HepG2 (cell line): ENCODE measurements at regions not wholly inside any gene's neighbourhood (a gene's known extent, or its start where the extent isn't known, plus 50 kb on each side); places are given as distances from the start of the nearest gene placed in this dataset.

ENCODE experiments used
- ATM ChIP-seq: fragments of 450-650 bp; IDR thresholded peaks from 2 replicates; pipeline ENCODE4 v1.7.1; 2017; ENCODE audit warnings: mild to moderate bottlenecking, borderline replicate concordance
- BCL6 ChIP-seq: IDR thresholded peaks from 2 replicates; pipeline ENCODE4 v1.6.1; 2016; ENCODE audit warnings: missing genetic modification reagents, missing compliant biosample characterization
- DPF2 ChIP-seq: sonication (generic); formaldehyde crosslinking; IDR thresholded peaks from 2 replicates; pipeline ENCODE4 v1.4.0; 2020; ENCODE audit warnings: mild to moderate bottlenecking, low read depth, missing genetic modification reagents, borderline replicate concordance
- EED ChIP-seq: sonication (generic); formaldehyde crosslinking; IDR thresholded peaks from 2 replicates; pipeline ENCODE4 v1.5.0; 2020; ENCODE audit warnings: mild to moderate bottlenecking, missing genetic modification reagents
- ETS1 ChIP-seq: sonication (generic); formaldehyde crosslinking; IDR thresholded peaks from 2 replicates; pipeline ENCODE4 v1.4.0; 2020; ENCODE audit warnings: missing genetic modification reagents
- FOXA1 ChIP-seq, 2 experiments: fragments of 450-650 bp in 1 of 2; sonication (generic) in 1 of 2; formaldehyde crosslinking in 1 of 2; IDR thresholded peaks; 2 replicates each; pipeline versions ENCODE4 v1.4.0 to v1.6.1; 2016 to 2020; ENCODE audit warnings: missing genetic modification reagents in 1 of 2
- FOXM1 ChIP-seq: sonication (generic); formaldehyde crosslinking; IDR thresholded peaks from 2 replicates; pipeline ENCODE4 v1.5.0; 2020; ENCODE audit warnings: missing genetic modification reagents
- HIC2 ChIP-seq: sonication (generic); formaldehyde crosslinking; IDR thresholded peaks from 2 replicates; pipeline ENCODE4 v1.9.0; 2022; ENCODE audit warnings: low read depth, missing genetic modification reagents
- ISX ChIP-seq: sonication (generic); formaldehyde crosslinking; conservative IDR thresholded peaks from 2 replicates; pipeline ENCODE4 v1.5.0; 2020; ENCODE audit warnings: missing genetic modification reagents
- KLF11 ChIP-seq: IDR thresholded peaks from 2 replicates; pipeline ENCODE4 v1.6.1; 2016; ENCODE audit warnings: missing compliant biosample characterization
- KLF12 ChIP-seq: sonication (generic); formaldehyde crosslinking; IDR thresholded peaks from 2 replicates; pipeline ENCODE4 v1.4.0; 2020; ENCODE audit warnings: missing genetic modification reagents, borderline replicate concordance
- LCORL ChIP-seq, 2 experiments: fragments of 450-650 bp in 1 of 2; sonication (generic) in 1 of 2; formaldehyde crosslinking in 1 of 2; IDR thresholded peaks; 2 replicates each; pipeline versions ENCODE4 v1.5.0 to v1.6.1; 2017 to 2020; ENCODE audit warnings: antibody characterized with exemption in 1 of 2, missing genetic modification reagents in 1 of 2
- SAP130 ChIP-seq: IDR thresholded peaks from 2 replicates; pipeline ENCODE4 v1.6.1; 2016; ENCODE audit warnings: low read depth
- SATB2 ChIP-seq: sonication (generic); formaldehyde crosslinking; IDR thresholded peaks from 2 replicates; pipeline ENCODE4 v1.5.0; 2020; ENCODE audit warnings: missing genetic modification reagents
- SIN3A ChIP-seq: IDR thresholded peaks from 2 replicates; pipeline ENCODE4 v1.6.1; 2011; ENCODE audit warnings: low read depth, mild to moderate bottlenecking, control low read depth, low read length, borderline replicate concordance
- SNAPC4 ChIP-seq: sonication (generic); formaldehyde crosslinking; IDR thresholded peaks from 2 replicates; pipeline ENCODE4 v1.4.0; 2020; ENCODE audit warnings: mild to moderate bottlenecking, missing genetic modification reagents
- SNRNP70 ChIP-seq: fragments of 200-400 bp; formaldehyde crosslinking; IDR thresholded peaks from 2 replicates; pipeline ENCODE4 v1.6.1; 2017; ENCODE audit warnings: mild to moderate bottlenecking, low read depth, low read length, moderate library complexity
- SRF ChIP-seq: IDR thresholded peaks from 2 replicates; pipeline ENCODE4 v1.6.1; 2011; ENCODE audit warnings: mild to moderate bottlenecking, low read depth, low read length, moderate library complexity
- U2AF1 ChIP-seq: fragments of 200-400 bp; formaldehyde crosslinking; optimal IDR thresholded peaks from 2 replicates; pipeline ENCODE3; 2017; ENCODE audit warnings: mild to moderate bottlenecking, low read depth, low read length
- ZFAT ChIP-seq: sonication (generic); formaldehyde crosslinking; conservative IDR thresholded peaks from 2 replicates; pipeline ENCODE4 v1.8.1; 2023; ENCODE audit warnings: missing genetic modification reagents, inconsistent platforms
- ZNF496 ChIP-seq: sonication (generic); formaldehyde crosslinking; IDR thresholded peaks from 2 replicates; pipeline ENCODE4 v1.8.1; 2023; ENCODE audit warnings: mild to moderate bottlenecking, moderate library complexity, missing genetic modification reagents; ENCODE audit not compliant: insufficient replicate concordance
- ZNF75D ChIP-seq: sonication (generic); formaldehyde crosslinking; IDR thresholded peaks from 2 replicates; pipeline ENCODE4 v1.8.1; 2023; ENCODE audit warnings: missing genetic modification reagents, mild to moderate bottlenecking, borderline replicate concordance
- ZNF780A ChIP-seq: sonication (generic); formaldehyde crosslinking; IDR thresholded peaks from 2 replicates; pipeline ENCODE4 v1.8.0; 2022; ENCODE audit warnings: mild to moderate bottlenecking, missing genetic modification reagents, moderate library complexity
- ZNF83 ChIP-seq: sonication (generic); formaldehyde crosslinking; IDR thresholded peaks from 2 replicates; pipeline ENCODE4 v1.4.0; 2020; ENCODE audit warnings: missing genetic modification reagents, mild to moderate bottlenecking, borderline replicate concordance
- ZSCAN12 ChIP-seq: sonication (generic); formaldehyde crosslinking; IDR thresholded peaks from 2 replicates; pipeline ENCODE4 v1.9.0; 2021; ENCODE audit warnings: mild to moderate bottlenecking, missing genetic modification reagents

GRCh38 chr13:48583859-48584311, 51.0 kb upstream of the RCBTB2 start (continued):
- TF ChIP-seq EED (CRISPR knock-in tag), result no peak
- peak; percentile 39; the same call in 1 of the 2 replicates for TF ChIP-seq SAP130 (CRISPR knock-in tag)
- TF ChIP-seq DPF2, result no peak
- no peak for TF ChIP-seq ETS1
- TF ChIP-seq FOXM1, result no peak
- TF ChIP-seq ATM, result no peak
- no peak for TF ChIP-seq ISX
- no peak for TF ChIP-seq ZNF496 (CRISPR knock-in tag)
- peak; percentile 37; the same call in 1 of the 2 replicates for TF ChIP-seq HIC2 (CRISPR knock-in tag)
- TF ChIP-seq SNAPC4 (CRISPR knock-in tag), result no peak
- TF ChIP-seq ZSCAN12 (CRISPR knock-in tag), result no peak
- no peak for TF ChIP-seq U2AF1
- TF ChIP-seq SIN3A, result no peak
- no peak for TF ChIP-seq SRF
- TF ChIP-seq ZNF780A, result no peak
- no peak for TF ChIP-seq SATB2 (CRISPR knock-in tag)
- no peak for TF ChIP-seq KLF11 (CRISPR knock-in tag)
- TF ChIP-seq BCL6 (CRISPR knock-in tag), result peak; percentile 83
- TF ChIP-seq ZNF83, result no peak
- no peak for TF ChIP-seq KLF12
- no peak for TF ChIP-seq ZNF75D (CRISPR knock-in tag)
- TF ChIP-seq LCORL (IDR thresholded peaks at IDR 0.05), result no peak
- no peak for TF ChIP-seq LCORL (CRISPR knock-in tag; IDR thresholded peaks at IDR 0.05)
- no peak for TF ChIP-seq FOXA1 (IDR thresholded peaks at IDR 0.05)
- TF ChIP-seq FOXA1 (CRISPR knock-in tag; IDR thresholded peaks at IDR 0.05), result peak; percentile 16; the same call in 1 of the 2 replicates
- TF ChIP-seq SNRNP70, result no peak
- TF ChIP-seq ZFAT (CRISPR knock-in tag), result no peak
